NCI-H446 treated with DMSO at 0.1 percent for 48 hours (cell line): ENCODE measurements at regions not wholly inside any gene's neighbourhood (a gene's known extent, or its start where the extent isn't known, plus 50 kb on each side); places are given as distances from the start of the nearest gene placed in this dataset.

ENCODE experiments used
- DNase-seq: peaks from one replicate; lab custom pipeline; 2025; lab: John Stamatoyannopoulos, UW

GRCh38 chr6:43948527-43949485, 178.4 kb downstream of the MRPL14 start:
- no peak for DNase-seq

- DNase-seq = no peak
Observed at GRCh38 chr6:43947860-43948259, 177.8 kb downstream of the VEGFA start.

GRCh38 chr6:43946641-43947363, 176.8 kb downstream of the VEGFA start:
- DNase-seq = no peak

- no peak for DNase-seq
Observed at GRCh38 chr6:43945768-43946080, 175.7 kb downstream of the VEGFA start.

GRCh38 chr6:43944908-43945767, 175.1 kb downstream of the VEGFA start:
- DNase-seq = no peak

GRCh38 chr6:43943781-43944250, 173.8 kb downstream of the VEGFA start:
- DNase-seq = no peak

- DNase-seq = no peak
Observed at GRCh38 chr6:43943099-43943766, 173.2 kb downstream of the VEGFA start.

- DNase-seq = no peak
Observed at GRCh38 chr6:43942616-43943015, 172.6 kb downstream of the VEGFA start.

GRCh38 chr6:43942011-43942442, 172.0 kb downstream of the VEGFA start:
- no peak for DNase-seq

- DNase-seq = no peak
Observed at GRCh38 chr6:43941174-43941573, 171.2 kb downstream of the VEGFA start.

- no peak for DNase-seq
Observed at GRCh38 chr6:43940393-43941087, 170.5 kb downstream of the VEGFA start.

- DNase-seq = no peak
Observed at GRCh38 chr6:43940071-43940392, 170.0 kb downstream of the VEGFA start.

GRCh38 chr6:43939281-43940070, 169.5 kb downstream of the VEGFA start:
- DNase-seq = no peak

- no peak for DNase-seq
Observed at GRCh38 chr6:43938178-43939105, 168.4 kb downstream of the VEGFA start.

- DNase-seq = no peak
Observed at GRCh38 chr6:43937236-43938177, 167.5 kb downstream of the VEGFA start.

- DNase-seq = no peak
Observed at GRCh38 chr6:43936476-43936875, 166.5 kb downstream of the VEGFA start.

GRCh38 chr6:43935921-43936439, 166.0 kb downstream of the VEGFA start:
- no peak for DNase-seq
